HEK293 (cell line): ENCODE measurements at regions not wholly inside any gene's neighbourhood (a gene's known extent, or its start where the extent isn't known, plus 50 kb on each side); places are given as distances from the start of the nearest gene placed in this dataset.

Experiments
- CTCF ChIA-PET: fragments of 350-600 bp; formaldehyde crosslinking; extraction: SDS; loops from one replicate; lab custom pipeline; 2021; ENCODE audit warnings: antibody characterized with exemption; lab: Yijun Ruan, JAX
- POLR2A ChIA-PET: fragments of 300-600 bp; formaldehyde crosslinking; extraction: SDS; loops from one replicate; lab custom pipeline; 2020; ENCODE audit warnings: antibody characterized with exemption, inconsistent platforms; lab: Yijun Ruan, JAX
- H3K27ac ChIP-seq: fragments of 200-500 bp; sonication (Bioruptor generic); 2 replicates; pipeline ENCODE4 v1.5.1; 2014; ENCODE audit warnings: low read depth, low read length, control low read depth, inconsistent platforms; ENCODE audit errors: extremely low read depth
- H3K36me3 ChIP-seq, 2 experiments: fragments of 200-500 bp in 1 of 2; sonication (Bioruptor generic) in 1 of 2; 1 replicate in 1 of 2; 2 replicates in 1 of 2; pipeline ENCODE4 v1.5.1; 2014 to 2017; ENCODE audit warnings: inconsistent platforms in 2 of 2, low read length in 2 of 2; ENCODE audit not compliant: control insufficient read depth in 2 of 2, insufficient read depth in 1 of 2
- H3K4me1 ChIP-seq: fragments of 200-500 bp; sonication (Bioruptor generic); 2 replicates; pipeline ENCODE4 v1.5.1; 2014; ENCODE audit warnings: mild to moderate bottlenecking, low read length, inconsistent platforms; ENCODE audit not compliant: control insufficient read depth, insufficient read depth
- H3K4me3 ChIP-seq: 2 replicates; pipeline ENCODE4 v1.5.1; 2011; ENCODE audit warnings: low read depth, mild to moderate bottlenecking, control low read depth, low read length, moderate library complexity
- H3K9me3 ChIP-seq: fragments of 200-500 bp; sonication (Bioruptor generic); 2 replicates; pipeline ENCODE4 v1.5.1; 2014; ENCODE audit warnings: low read depth, low read length, inconsistent platforms; ENCODE audit not compliant: control insufficient read depth, insufficient read depth
- BCL11B ChIP-seq: fragments of 450-650 bp; formaldehyde crosslinking; IDR thresholded peaks from 2 replicates; pipeline ENCODE4 v1.5.1; 2016; ENCODE audit warnings: low read depth, missing biosample characterization, missing genetic modification characterization
- GLI4 ChIP-seq: fragments of 450-650 bp; formaldehyde crosslinking; IDR thresholded peaks from 2 replicates; pipeline ENCODE4 v1.5.1; 2016; ENCODE audit warnings: missing biosample characterization, missing genetic modification characterization
- IKZF3 ChIP-seq: fragments of 450-650 bp; IDR thresholded peaks from 2 replicates; pipeline ENCODE4 v1.5.0; 2018; ENCODE audit warnings: missing biosample characterization, mild to moderate bottlenecking, missing genetic modification characterization, moderate library complexity
- KLF1 ChIP-seq: fragments of 450-650 bp; formaldehyde crosslinking; IDR thresholded peaks from 2 replicates; pipeline ENCODE4 v1.5.1; 2016; ENCODE audit warnings: missing biosample characterization, missing genetic modification characterization
- KLF10 ChIP-seq: fragments of 450-650 bp; IDR thresholded peaks from 2 replicates; pipeline ENCODE4 v1.5.1; 2018; ENCODE audit warnings: missing biosample characterization, mild to moderate bottlenecking, missing genetic modification characterization
- KLF9 ChIP-seq: fragments of 450-650 bp; formaldehyde crosslinking; IDR thresholded peaks from 2 replicates; pipeline ENCODE4 v1.5.1; 2016; ENCODE audit warnings: missing biosample characterization, missing genetic modification characterization, low read depth
- TRIM28 ChIP-seq: IDR thresholded peaks from 2 replicates; pipeline ENCODE4 v1.6.1; 2011; ENCODE audit warnings: low read length, control low read depth, borderline replicate concordance
- ZNF146 ChIP-seq: fragments of 450-650 bp; formaldehyde crosslinking; IDR thresholded peaks from 2 replicates; pipeline ENCODE4 v1.5.1; 2016; ENCODE audit warnings: missing biosample characterization, missing genetic modification characterization
- ZNF211 ChIP-seq: fragments of 450-650 bp; formaldehyde crosslinking; IDR thresholded peaks from 2 replicates; pipeline ENCODE4 v1.5.1; 2016; ENCODE audit warnings: low read depth, missing biosample characterization, missing genetic modification characterization
- ZNF311 ChIP-seq: fragments of 450-650 bp; formaldehyde crosslinking; IDR thresholded peaks from 2 replicates; pipeline ENCODE4 v1.5.1; 2017; ENCODE audit warnings: missing biosample characterization, missing genetic modification characterization, borderline replicate concordance
- ZNF341 ChIP-seq: fragments of 450-650 bp; formaldehyde crosslinking; IDR thresholded peaks from 2 replicates; pipeline ENCODE4; 2016; ENCODE audit warnings: low read depth, missing biosample characterization, missing genetic modification characterization
- ZNF37A ChIP-seq: fragments of 450-650 bp; IDR thresholded peaks from 2 replicates; pipeline ENCODE4 v1.5.1; 2018; ENCODE audit warnings: missing biosample characterization, missing genetic modification characterization
- ZNF391 ChIP-seq: fragments of 450-650 bp; formaldehyde crosslinking; IDR thresholded peaks from 2 replicates; pipeline ENCODE4 v1.5.1; 2016; ENCODE audit warnings: low read depth, missing biosample characterization, missing genetic modification characterization, borderline replicate concordance
- ZNF404 ChIP-seq: fragments of 450-650 bp; formaldehyde crosslinking; IDR thresholded peaks from 2 replicates; pipeline ENCODE4 v1.5.1; 2017; ENCODE audit warnings: missing biosample characterization, missing genetic modification characterization
- ZNF510 ChIP-seq: fragments of 450-650 bp; formaldehyde crosslinking; IDR thresholded peaks from 2 replicates; pipeline ENCODE4 v1.5.1; 2018; ENCODE audit warnings: mild to moderate bottlenecking, missing genetic modification characterization, missing biosample characterization; ENCODE audit not compliant: insufficient replicate concordance
- ZNF596 ChIP-seq: fragments of 450-650 bp; IDR thresholded peaks from 2 replicates; pipeline ENCODE4 v1.5.0; 2018; ENCODE audit warnings: missing biosample characterization, mild to moderate bottlenecking, missing genetic modification characterization, moderate library complexity
- ZNF610 ChIP-seq: fragments of 450-650 bp; formaldehyde crosslinking; IDR thresholded peaks from 2 replicates; pipeline ENCODE4 v1.5.1; 2016; ENCODE audit warnings: missing biosample characterization, missing genetic modification characterization, borderline replicate concordance
- ZNF624 ChIP-seq: fragments of 450-650 bp; formaldehyde crosslinking; IDR thresholded peaks from 2 replicates; pipeline ENCODE4 v1.5.1; 2017; ENCODE audit warnings: missing biosample characterization, missing genetic modification characterization
- ZNF626 ChIP-seq: fragments of 450-650 bp; sonication (Bioruptor Pico); formaldehyde crosslinking; IDR thresholded peaks from 2 replicates; pipeline ENCODE4 v1.5.1; 2018; ENCODE audit warnings: missing biosample characterization, missing genetic modification characterization, inconsistent platforms
- ZNF664 ChIP-seq: fragments of 450-650 bp; formaldehyde crosslinking; IDR thresholded peaks from 2 replicates; pipeline ENCODE4 v1.5.1; 2016; ENCODE audit warnings: missing biosample characterization, missing genetic modification characterization
- ZNF76 ChIP-seq: fragments of 450-650 bp; formaldehyde crosslinking; IDR thresholded peaks from 2 replicates; pipeline ENCODE4; 2016; ENCODE audit warnings: low read depth, missing biosample characterization, missing genetic modification characterization, borderline replicate concordance
- ZSCAN23 ChIP-seq: fragments of 450-650 bp; formaldehyde crosslinking; IDR thresholded peaks from 2 replicates; pipeline ENCODE4 v1.5.1; 2016; ENCODE audit warnings: missing biosample characterization, missing genetic modification characterization
- ZSCAN30 ChIP-seq: fragments of 450-650 bp; IDR thresholded peaks from 2 replicates; pipeline ENCODE4 v1.5.1; 2018; ENCODE audit warnings: missing biosample characterization, mild to moderate bottlenecking, missing genetic modification characterization, moderate library complexity
- TF ChIP-seq, protein P1 (sequence below): fragments of 450-650 bp; formaldehyde crosslinking; IDR thresholded peaks from 2 replicates; pipeline ENCODE4 v1.5.1; 2016; ENCODE audit warnings: missing biosample characterization, missing genetic modification characterization
- TF ChIP-seq, protein P2 (sequence below): fragments of 450-650 bp; formaldehyde crosslinking; IDR thresholded peaks from 2 replicates; pipeline ENCODE4 v1.5.1; 2016; ENCODE audit warnings: missing biosample characterization, missing genetic modification characterization

GRCh38 chr20:22455259-22455658 lies 129.1 kb downstream of the FOXA2 start:
- no peak for TF ChIP-seq ZNF37A (tag by site-specific recombination)
- no peak for TF ChIP-seq ZNF626
- no peak for TF ChIP-seq ZNF76 (tag by site-specific recombination)
- TF ChIP-seq, protein P1, sequence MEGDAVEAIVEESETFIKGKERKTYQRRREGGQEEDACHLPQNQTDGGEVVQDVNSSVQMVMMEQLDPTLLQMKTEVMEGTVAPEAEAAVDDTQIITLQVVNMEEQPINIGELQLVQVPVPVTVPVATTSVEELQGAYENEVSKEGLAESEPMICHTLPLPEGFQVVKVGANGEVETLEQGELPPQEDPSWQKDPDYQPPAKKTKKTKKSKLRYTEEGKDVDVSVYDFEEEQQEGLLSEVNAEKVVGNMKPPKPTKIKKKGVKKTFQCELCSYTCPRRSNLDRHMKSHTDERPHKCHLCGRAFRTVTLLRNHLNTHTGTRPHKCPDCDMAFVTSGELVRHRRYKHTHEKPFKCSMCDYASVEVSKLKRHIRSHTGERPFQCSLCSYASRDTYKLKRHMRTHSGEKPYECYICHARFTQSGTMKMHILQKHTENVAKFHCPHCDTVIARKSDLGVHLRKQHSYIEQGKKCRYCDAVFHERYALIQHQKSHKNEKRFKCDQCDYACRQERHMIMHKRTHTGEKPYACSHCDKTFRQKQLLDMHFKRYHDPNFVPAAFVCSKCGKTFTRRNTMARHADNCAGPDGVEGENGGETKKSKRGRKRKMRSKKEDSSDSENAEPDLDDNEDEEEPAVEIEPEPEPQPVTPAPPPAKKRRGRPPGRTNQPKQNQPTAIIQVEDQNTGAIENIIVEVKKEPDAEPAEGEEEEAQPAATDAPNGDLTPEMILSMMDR, result no peak
- no peak for TF ChIP-seq GLI4 (tag by site-specific recombination)
- TF ChIP-seq TRIM28, result no peak
- no peak for TF ChIP-seq ZNF664
- no peak for TF ChIP-seq ZNF146 (tag by site-specific recombination)
- no peak for TF ChIP-seq ZNF624
- Histone ChIP-seq H3K4me1 (no peaks in the 10 kb centered on the region), H3K9me3 (no peaks in the 10 kb centered on the region), H3K36me3 (no peaks in the 10 kb centered on the region), H3K27ac (no peak overlapping the region), H3K4me3 (no peak overlapping the region)
- ChIA-PET CTCF (interaction anchor here (1.0 kb wide), 1 partner anchor 131 kb away, joined by 3 read pairs; no protein-coding TSS in a partner anchor), POLR2A (no interaction called here)

- no peaks in the 10 kb centered on the region for H3K4me1 ChIP-seq
- no peak overlapping the region for H3K4me3 ChIP-seq
- POLR2A ChIA-PET, result no interaction called here
- no peaks in the 10 kb centered on the region for H3K9me3 ChIP-seq
- H3K27ac ChIP-seq, result no peak overlapping the region
- CTCF ChIA-PET, result interaction anchor here (0.5 to 3.8 kb wide), 22 partner anchors 9 to 899 kb away, joined by 3 to 38 read pairs (median 3); partner anchors contain the start of gene FOXA2
- no peaks in the 10 kb centered on the region for H3K36me3 ChIP-seq
- 0 out of 2 replicates have a peak, but pooled peaks have one; percentile 15 for TF ChIP-seq KLF9 (tag by site-specific recombination)
- no peak for TF ChIP-seq ZNF211 (tag by site-specific recombination)
- no peak for TF ChIP-seq ZNF391 (tag by site-specific recombination)
- TF ChIP-seq ZSCAN30 (tag by site-specific recombination), result no peak
- TF ChIP-seq ZNF404 (tag by site-specific recombination), result no peak
- TF ChIP-seq, protein P2, sequence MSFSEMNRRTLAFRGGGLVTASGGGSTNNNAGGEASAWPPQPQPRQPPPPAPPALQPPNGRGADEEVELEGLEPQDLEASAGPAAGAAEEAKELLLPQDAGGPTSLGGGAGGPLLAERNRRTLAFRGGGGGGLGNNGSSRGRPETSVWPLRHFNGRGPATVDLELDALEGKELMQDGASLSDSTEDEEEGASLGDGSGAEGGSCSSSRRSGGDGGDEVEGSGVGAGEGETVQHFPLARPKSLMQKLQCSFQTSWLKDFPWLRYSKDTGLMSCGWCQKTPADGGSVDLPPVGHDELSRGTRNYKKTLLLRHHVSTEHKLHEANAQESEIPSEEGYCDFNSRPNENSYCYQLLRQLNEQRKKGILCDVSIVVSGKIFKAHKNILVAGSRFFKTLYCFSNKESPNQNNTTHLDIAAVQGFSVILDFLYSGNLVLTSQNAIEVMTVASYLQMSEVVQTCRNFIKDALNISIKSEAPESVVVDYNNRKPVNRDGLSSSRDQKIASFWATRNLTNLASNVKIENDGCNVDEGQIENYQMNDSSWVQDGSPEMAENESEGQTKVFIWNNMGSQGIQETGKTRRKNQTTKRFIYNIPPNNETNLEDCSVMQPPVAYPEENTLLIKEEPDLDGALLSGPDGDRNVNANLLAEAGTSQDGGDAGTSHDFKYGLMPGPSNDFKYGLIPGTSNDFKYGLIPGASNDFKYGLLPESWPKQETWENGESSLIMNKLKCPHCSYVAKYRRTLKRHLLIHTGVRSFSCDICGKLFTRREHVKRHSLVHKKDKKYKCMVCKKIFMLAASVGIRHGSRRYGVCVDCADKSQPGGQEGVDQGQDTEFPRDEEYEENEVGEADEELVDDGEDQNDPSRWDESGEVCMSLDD (tag by site-specific recombination), result no peak
- no peak for TF ChIP-seq ZNF341
- no peak for TF ChIP-seq BCL11B
- peak; percentile 63; the same call in 1 of the 2 replicates for TF ChIP-seq IKZF3 (tag by site-specific recombination)
- TF ChIP-seq KLF10 (tag by site-specific recombination), result 0 out of 2 replicates have a peak, but pooled peaks have one; percentile 20
- no peak for TF ChIP-seq ZSCAN23
- TF ChIP-seq ZNF610 (tag by site-specific recombination), result no peak
- no peak for TF ChIP-seq ZNF311 (tag by site-specific recombination)
- TF ChIP-seq ZNF510 (tag by site-specific recombination), result no peak
- TF ChIP-seq KLF1, result peak; percentile 78
- no peak for TF ChIP-seq ZNF596 (tag by site-specific recombination)
Observed at GRCh38 chr20:22453244-22454080, 130.9 kb downstream of the FOXA2 start.
